ENCODE measurements at regions not wholly inside any gene's neighbourhood (a gene's known extent, or its start where the extent isn't known, plus 50 kb on each side); places are given as distances from the start of the nearest gene placed in this dataset.

GRCh38 chr14:51539571-51540037 lies 112.1 kb upstream of the FRMD6 start (continued):
- TF ChIP-seq FOXM1 (IDR thresholded peaks at IDR 0.05; ENCODE audit: low read depth): no peak
- no peak for TF ChIP-seq CHD2 (IDR thresholded peaks at IDR 0.05; ENCODE audit: low read length, partially characterized antibody)
- no peak for TF ChIP-seq RFX5 (IDR thresholded peaks at IDR 0.05; ENCODE audit: low read length)
- peak; percentile 81 for TF ChIP-seq JUND (IDR thresholded peaks at IDR 0.05)
- peak; percentile 51; the same call in 1 of the 2 replicates for TF ChIP-seq MEF2A (IDR thresholded peaks at IDR 0.05; ENCODE audit: borderline replicate concordance, low read depth)
- TF ChIP-seq SIN3A (IDR thresholded peaks at IDR 0.05; ENCODE audit: borderline replicate concordance, low read depth, low read length): 0 out of 2 replicates have a peak, but pooled peaks have one; percentile 30
- no peak for TF ChIP-seq NRF1 (IDR thresholded peaks at IDR 0.05; ENCODE audit: low read depth, low read length)
- peak; percentile 88 for TF ChIP-seq FOSL2 (IDR thresholded peaks at IDR 0.05; ENCODE audit: borderline replicate concordance, low read depth)
- TF ChIP-seq RAD21 (IDR thresholded peaks at IDR 0.05; ENCODE audit: low read length): no peak
- TF ChIP-seq TCF12 (IDR thresholded peaks at IDR 0.05): peak; percentile 95
- TF ChIP-seq TAF1 (IDR thresholded peaks at IDR 0.05; ENCODE audit: borderline replicate concordance, low read depth, low read length): no peak
- TF ChIP-seq CTCF (IDR thresholded peaks at IDR 0.05): no peak
- TF ChIP-seq GATA2 (CRISPR knock-in tag; IDR thresholded peaks at IDR 0.05): no peak
- no peak for TF ChIP-seq IRF3 (IDR thresholded peaks at IDR 0.05; ENCODE audit: low read depth, low read length)
- peak in 1 of 2 experiments; percentile 90; a peak in 3 of 4 replicates for TF ChIP-seq EP300 (IDR thresholded peaks at IDR 0.05; ENCODE audit: borderline replicate concordance in 1 of 2, low read depth in 1 of 2, low read length in 1 of 2)
- no peak for TF ChIP-seq USF1 (IDR thresholded peaks at IDR 0.05; ENCODE audit: borderline replicate concordance, low read depth)
- TF ChIP-seq SMC3 (IDR thresholded peaks at IDR 0.05; ENCODE audit: low read depth, low read length): no peak
- TF ChIP-seq FOXJ3 (CRISPR knock-in tag; IDR thresholded peaks at IDR 0.05): no peak
- 0 out of 2 replicates have a peak, but pooled peaks have one; percentile 24 for TF ChIP-seq ELF1 (IDR thresholded peaks at IDR 0.05)
- no peak for TF ChIP-seq REST (IDR thresholded peaks at IDR 0.05; ENCODE audit: low read depth, low read length)
- TF ChIP-seq MAX (IDR thresholded peaks at IDR 0.05; ENCODE audit: low read depth): peak; percentile 68; the same call in 1 of the 2 replicates

Data from SK-N-SH (cell line).